DMS153 treated with DMSO at 0.1 percent for 48 hours (cell line): ENCODE measurements at regions not wholly inside any gene's neighbourhood (a gene's known extent, or its start where the extent isn't known, plus 50 kb on each side); places are given as distances from the start of the nearest gene placed in this dataset.

ENCODE experiments used
- DNase-seq: peaks from one replicate; lab custom pipeline; 2025; ENCODE audit not compliant: unreplicated experiment; lab: John Stamatoyannopoulos, UW

DNA sequence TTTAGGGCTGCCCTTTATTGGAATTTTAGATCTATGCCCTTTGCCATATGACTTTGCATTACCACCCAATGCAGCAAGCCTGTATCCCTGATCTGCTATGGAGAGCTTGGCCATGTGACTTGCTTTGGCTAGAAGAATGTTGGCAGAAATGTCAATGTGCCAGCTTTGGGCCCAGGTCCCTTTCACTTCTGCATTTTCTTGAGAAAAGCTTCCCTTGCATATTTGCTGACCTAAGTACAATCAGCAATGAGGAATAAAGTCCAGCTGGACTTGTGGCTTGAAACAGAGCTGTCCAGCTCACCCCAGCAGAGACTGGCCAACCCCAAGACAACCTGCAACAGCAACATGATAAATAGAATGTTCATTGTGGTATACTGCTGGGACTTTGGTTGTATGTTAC is 135.9 kb downstream of the PAH start:
- DNase-seq = no peak

DNA sequence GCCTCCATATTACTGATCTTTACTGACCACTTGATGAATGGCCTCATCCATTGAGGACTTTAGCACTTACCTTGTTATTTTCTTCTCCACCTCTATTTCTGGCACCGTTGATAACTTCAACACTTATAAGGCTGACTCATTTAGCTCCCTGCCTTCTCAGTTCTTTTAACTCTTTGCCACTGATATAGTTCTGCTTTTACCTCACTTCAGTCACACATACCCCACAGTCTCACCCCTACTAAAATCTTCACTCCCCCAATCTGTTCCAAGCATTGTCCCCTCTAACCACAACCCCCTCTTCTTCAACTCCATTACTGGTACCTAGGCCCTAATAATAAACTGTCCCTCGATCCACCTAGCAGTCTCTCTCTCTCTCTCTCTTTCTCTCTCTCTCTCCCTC is 141.0 kb downstream of the PAH start:
- DNase-seq = no peak

DNA sequence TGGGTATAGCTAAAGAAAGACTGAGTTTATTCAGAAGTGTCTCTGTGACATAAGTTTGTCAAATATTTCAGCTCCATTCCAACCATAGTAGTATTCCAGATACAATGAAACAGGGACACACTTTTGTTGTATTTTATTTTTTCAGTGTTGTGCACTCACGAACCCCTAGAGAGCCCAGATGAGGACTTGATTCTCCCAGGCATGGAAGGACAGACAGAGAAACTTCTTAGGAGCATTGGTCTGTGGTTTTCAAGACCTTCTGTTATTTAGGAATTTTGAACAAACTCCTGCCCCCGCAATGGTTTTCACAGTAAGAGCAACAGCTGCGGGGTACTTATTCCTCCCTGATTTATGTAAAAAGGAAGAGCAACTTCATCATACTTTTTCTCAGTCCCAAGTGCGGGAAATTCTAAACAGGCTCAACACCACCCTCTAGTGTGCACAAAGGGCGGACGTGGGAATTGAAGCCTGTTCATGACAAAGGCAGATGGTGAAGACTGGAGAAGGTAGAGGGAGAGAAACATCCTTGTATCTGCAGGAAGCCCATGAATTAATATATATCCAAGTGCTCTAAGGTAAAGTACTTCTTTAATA is 147.6 kb downstream of the PAH start:
- peak; percentile 21 for DNase-seq

GRCh38 chr12:102766961-102767360 is 150.1 kb downstream of the PAH start:
- DNase-seq = no peak

DNA sequence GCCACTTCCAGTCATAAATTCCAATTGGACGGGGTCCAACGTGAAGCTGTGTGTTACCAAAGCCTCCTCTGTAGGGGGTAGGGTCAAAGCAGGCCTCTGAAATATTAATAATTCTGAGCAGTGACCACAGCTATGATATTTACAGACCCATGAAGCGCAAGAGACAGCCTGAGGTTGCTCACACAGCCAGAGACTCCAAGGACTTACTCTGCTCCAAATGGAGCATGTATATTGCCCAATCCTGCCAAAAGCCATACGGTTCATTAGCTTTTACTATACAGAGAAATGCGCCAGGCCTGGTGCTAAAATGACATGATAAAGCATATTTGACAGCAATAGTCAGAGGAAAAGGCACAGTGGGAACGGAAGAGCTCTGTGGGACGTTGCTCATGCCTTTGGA is 151.3 kb downstream of the PAH start:
- no peak for DNase-seq

GRCh38 chr12:102763471-102763870 is 153.6 kb downstream of the PAH start:
- DNase-seq = no peak

GRCh38 chr12:102763061-102763460 is 154.0 kb downstream of the PAH start:
- DNase-seq = no peak

DNA sequence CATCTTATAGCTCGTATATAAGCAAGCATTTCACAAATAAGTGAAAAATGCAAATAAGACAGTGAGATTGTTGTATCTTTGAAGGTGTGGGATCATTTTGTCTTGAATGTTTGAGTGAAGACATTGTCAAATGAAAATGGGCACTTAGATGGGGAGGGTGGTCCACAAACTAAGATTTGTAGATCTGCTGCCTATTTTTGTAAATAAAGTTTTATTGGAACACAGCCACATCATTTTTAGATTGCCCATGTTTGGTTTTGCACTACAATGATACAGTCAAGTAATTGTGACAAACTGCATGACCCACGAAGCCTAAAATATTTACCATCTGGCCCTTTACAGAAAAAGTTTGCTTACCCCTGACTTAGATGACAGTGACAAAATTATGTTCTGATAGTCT is 156.7 kb downstream of the PAH start:
- DNase-seq = no peak

DNA sequence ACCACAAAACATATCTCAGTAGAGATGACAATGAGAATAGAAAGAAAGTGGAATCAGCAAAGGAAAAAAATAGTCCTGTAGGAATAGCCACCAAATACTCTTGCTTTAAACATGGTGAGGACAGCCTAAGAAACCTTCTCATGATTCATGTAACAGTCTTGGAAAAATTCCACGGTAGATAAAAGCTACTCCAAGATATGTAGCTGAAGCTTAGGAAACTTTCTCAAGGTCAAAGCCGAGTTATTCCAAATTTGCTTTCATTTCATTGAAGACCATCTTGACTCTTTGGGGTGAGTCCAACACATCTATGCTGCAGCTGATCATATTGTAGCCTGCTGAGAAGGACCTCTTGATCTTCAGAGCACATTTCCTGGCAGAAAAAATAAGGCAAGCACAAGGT is 157.6 kb downstream of the PAH start:
- no peak for DNase-seq

DNA sequence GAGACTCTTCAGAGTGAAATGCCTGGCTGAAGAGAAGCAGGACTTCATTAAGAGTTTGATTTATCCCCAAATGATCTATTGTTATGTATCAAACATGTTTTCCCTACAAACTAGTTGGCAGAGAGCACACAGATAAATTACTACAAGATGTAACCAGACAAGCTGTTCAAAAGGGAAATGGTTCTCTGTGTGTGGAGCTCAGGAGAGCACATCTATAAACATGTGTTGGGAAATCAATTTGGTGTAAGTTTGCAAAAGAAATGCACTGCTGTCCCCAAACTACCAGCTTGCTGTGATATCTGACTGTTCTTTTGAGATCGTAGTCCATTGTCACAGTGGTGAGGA is 159.2 kb downstream of the PAH start:
- DNase-seq = no peak

- DNase-seq = no peak
These were observed 159.7 kb downstream of the PAH start for GRCh38 chr12:102757154-102757881.

DNA sequence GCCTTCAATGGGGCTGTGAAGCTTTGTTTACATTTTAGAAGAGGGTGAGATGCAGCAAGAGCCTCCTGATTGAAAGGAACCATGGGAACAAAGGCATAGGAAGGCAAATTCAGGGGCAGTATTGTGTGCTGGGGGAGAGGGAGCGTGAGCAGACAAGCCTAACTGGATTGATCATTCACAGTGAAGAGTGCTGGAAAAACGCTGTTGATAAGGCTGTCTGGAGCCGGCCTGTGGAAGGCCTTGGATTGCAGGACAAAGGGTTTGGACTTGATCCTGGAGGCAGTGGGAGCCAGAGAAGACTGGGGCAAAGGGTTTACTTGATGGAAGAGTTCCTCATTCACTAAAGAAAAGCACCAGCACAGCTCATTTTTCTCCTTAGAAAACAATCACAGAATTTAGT is 160.5 kb downstream of the PAH start:
- DNase-seq = peak; percentile 32

DNA sequence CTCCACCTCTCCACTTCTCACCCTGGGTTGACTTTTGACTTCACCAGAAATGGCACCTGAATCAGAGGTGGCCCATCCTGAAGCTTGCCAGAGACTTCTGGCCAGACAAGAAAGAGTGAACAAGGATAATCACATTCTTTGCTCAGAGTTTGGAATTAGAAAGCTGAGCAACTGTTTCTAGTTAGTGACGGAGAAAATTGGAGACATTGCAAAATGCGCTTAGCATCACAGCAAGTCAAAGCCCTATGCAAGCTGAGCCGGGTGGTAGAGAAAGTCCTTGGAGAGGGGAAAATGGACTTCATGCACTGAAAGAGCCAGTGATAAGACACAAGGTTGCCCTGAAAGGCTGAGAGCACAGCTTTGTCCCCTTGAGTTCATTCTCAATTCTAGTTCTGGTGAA is 161.8 kb downstream of the PAH start:
- DNase-seq = no peak

DNA sequence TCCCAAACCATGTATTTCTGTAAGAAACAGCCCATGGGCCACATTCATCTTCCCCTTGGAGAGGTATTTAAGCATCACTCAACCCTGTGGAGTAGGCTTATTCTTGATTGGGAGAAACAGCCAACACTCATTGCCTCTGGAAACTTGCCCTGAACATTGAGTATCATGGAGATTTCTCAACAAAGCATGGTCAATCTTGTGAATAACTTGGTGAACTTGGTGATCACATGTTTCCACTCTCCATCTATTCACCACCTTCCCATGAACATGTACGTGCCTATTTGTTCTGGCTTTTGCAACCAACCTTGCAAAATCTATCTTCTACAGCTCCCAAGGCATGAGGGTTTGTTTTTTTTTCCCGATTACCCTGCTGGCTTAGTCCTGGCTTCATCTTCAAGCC is 163.2 kb downstream of the PAH start:
- DNase-seq = no peak

GRCh38 chr12:102748704-102749103 is 168.3 kb downstream of the PAH start:
- DNase-seq = no peak

GRCh38 chr12:102746963-102747362 is 170.1 kb downstream of the PAH start:
- DNase-seq = no peak

GRCh38 chr12:102745971-102746600 is 171.0 kb downstream of the PAH start:
- no peak for DNase-seq

DNA sequence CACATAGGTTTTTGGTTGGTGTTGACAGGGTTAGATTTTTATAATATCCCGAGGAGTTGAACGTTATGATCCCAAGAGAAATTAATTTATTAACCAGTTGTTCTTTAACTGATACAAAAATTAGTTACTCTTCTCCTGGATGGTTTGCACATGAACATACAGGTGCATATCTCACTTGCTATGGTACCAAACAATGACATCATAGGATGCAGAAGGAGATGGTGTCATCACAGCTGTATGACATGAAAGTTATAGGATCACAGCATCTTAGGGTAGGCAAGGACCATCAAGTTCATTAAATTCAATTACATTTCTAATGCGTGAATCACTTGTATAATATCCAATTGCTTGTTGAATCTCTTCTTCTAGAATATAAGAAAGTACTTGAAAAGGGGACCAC is 175.8 kb downstream of the PAH start:
- no peak for DNase-seq

DNA sequence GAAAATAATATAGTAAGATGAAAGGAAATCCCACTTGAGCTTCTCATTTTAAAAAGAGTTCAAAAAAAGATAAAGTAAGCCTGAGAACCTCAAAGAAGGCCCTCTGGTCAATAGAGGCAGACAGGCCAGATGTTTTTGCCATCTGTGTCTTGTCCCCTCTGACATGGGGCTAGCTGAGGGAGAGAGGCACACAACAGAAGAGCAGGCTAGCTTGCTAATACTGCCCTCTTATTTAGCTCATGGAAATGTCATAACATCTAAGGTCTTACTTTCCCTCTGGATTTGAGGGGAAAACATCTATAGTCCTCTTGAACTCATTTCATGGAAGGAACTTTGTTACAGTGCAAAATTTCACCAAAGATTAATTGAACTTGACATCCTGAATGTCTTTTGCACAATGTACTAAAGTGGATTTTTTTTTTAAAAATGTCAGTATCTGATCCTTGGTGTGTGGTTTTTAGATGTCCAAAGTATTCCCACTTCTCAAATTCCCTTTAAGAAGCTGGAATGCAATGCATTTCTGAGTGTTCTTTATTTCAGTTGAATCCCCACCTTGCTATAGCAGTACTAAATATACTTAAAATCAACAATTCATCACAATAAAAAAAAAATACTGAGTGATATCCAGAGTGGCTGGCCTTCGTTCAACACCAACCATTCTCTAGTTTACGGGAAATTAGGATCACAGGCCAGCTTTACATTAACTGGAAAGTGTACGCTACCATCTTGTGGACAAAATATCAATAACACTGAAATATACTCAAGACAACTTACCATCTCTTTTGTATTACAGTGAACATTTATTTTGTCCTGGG is 176.7 kb downstream of the PAH start:
- DNase-seq = no peak

DNA sequence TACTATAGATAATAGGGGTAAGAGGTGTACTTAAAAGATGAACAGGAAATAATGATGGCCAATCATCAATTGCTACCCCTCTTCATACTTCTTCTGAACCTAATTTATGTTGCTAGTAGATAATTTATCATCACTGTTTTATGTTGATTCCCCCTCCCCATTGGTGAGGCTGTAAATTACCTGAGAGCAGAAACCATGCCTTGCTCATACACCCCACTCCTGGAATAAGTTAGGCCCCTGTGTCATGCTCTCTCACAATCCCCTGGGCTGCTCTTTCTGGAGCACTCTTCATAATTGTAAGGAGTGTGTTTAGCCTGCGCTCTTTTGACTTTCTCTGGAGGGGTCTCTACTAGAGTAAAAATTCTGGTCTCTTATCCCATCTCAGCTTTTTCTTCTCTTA is 180.7 kb downstream of the PAH start:
- no peak for DNase-seq

GRCh38 chr12:102735104-102735503 is 181.9 kb downstream of the PAH start:
- no peak for DNase-seq

DNA sequence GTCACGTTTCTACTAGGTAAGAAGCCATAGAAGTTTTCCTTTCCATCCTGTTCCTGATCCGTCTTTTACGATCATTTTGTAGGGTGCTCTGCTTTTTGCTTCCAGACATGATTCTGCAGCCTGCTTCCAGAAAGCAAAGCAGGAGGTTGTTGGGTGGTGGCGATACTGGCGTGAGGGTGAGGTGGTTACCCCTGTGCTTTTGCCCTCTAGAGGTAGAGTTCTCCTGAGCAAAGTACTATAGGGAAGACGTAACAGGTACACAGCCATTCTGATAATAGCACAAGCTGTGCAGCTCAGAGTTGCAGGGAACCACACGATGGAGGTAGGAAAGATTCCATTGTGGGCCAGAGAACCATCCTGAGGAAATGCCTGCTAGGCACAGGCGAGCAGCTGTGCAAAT is 186.0 kb downstream of the PAH start:
- no peak for DNase-seq
